HCT116 (cell line): ENCODE measurements at regions not wholly inside any gene's neighbourhood (a gene's known extent, or its start where the extent isn't known, plus 50 kb on each side); places are given as distances from the start of the nearest gene placed in this dataset.
A peak's percentile ranks its signal among the peaks of the same experiment; 100 is the strongest.

Source experiments
- ATAC-seq: fragments of 200-7000 bp; cut with Tn5 transposase; 2 replicates; pipeline ENCODE4 v1.9.1; 2020; ENCODE audit warnings: mild to moderate bottlenecking, moderate library complexity
- BruUV-seq: library from RNA; stranded (reverse); fragments of 400-500 nt; replicated peaks from 2 replicates; lab custom pipeline; 2021; lab: Mats Ljungman, UMichigan
- CTCF ChIA-PET: fragments of 300-600 bp; sonication (Branson Sonifier 250); formaldehyde crosslinking; loops from one replicate; lab custom pipeline; 2021; ENCODE audit warnings: antibody characterized with exemption; lab: Charles Lee
- POLR2A ChIA-PET: fragments of 300-600, 350-600 bp; sonication (Branson Sonifier 250); formaldehyde crosslinking; loops from one replicate; lab custom pipeline; 2021; ENCODE audit warnings: antibody characterized with exemption; lab: Charles Lee
- RAD21 ChIA-PET, 2 experiments: fragments of 300-600 bp; sonication (Branson Sonifier 250); formaldehyde crosslinking; loops; one replicate each; lab custom pipeline; 2023; ENCODE audit warnings: low total read pairs in 2 of 2; ENCODE audit not compliant: uncharacterized antibody in 2 of 2, unreplicated experiment in 2 of 2, low non-redundant PET in 1 of 2; lab: Charles Lee
- DNase-seq: peaks from one replicate; pipeline ENCODE4 v3.0.0-alpha.2; 2010; ENCODE audit warnings: low read depth, low spot score
- H2AFZ ChIP-seq: fragments of 200-600 bp; shearing (Covaris generic), sonication (generic); 2 replicates; pipeline ENCODE4 v1.6.1; 2017; ENCODE audit warnings: low read depth, mixed run types, mixed read lengths, antibody characterized with exemption, low read length; ENCODE audit not compliant: poor library complexity, severe bottlenecking
- H3K27ac ChIP-seq: 2 replicates; pipeline ENCODE4 v1.5.1; 2012; ENCODE audit warnings: low read depth, low read length
- H3K27me3 ChIP-seq: fragments of 200-600 bp; sonication (generic); 2 replicates; pipeline ENCODE4 v1.6.1; 2016; ENCODE audit warnings: mixed run types, low read length, mixed read lengths; ENCODE audit not compliant: insufficient read depth
- H3K36me3 ChIP-seq, 2 experiments: fragments of 200-500 bp in 1 of 2; fragments of 200-600 bp in 1 of 2; sonication (Bioruptor generic) in 1 of 2; sonication (generic) in 1 of 2; 2 replicates each; pipeline versions ENCODE4 v1.5.1 to v1.6.1; 2014 to 2016; ENCODE audit warnings: low read length in 2 of 2, inconsistent platforms in 1 of 2, mixed read lengths in 1 of 2, mixed run types in 1 of 2; ENCODE audit not compliant: insufficient read depth in 2 of 2, control insufficient read depth in 1 of 2
- H3K4me1 ChIP-seq, 2 experiments: fragments of 200-600 bp in 1 of 2; sonication (generic) in 1 of 2; 2 replicates each; pipeline versions ENCODE4 v1.5.1 to v1.6.1; 2012 to 2017; ENCODE audit warnings: low read length in 2 of 2, inconsistent platforms in 1 of 2, mild to moderate bottlenecking in 1 of 2, mixed read lengths in 1 of 2, mixed run types in 1 of 2, moderate library complexity in 1 of 2; ENCODE audit not compliant: insufficient read depth in 2 of 2, control insufficient read depth in 1 of 2
- H3K4me2 ChIP-seq: fragments of 200-600 bp; sonication (generic); 2 replicates; pipeline ENCODE4 v1.6.1; 2017; ENCODE audit warnings: mixed run types, low read length, mixed read lengths
- H3K4me3 ChIP-seq, 2 experiments: fragments of 200-600 bp in 1 of 2; sonication (generic) in 1 of 2; replicated peaks in 1 of 2; 2 replicates each; pipeline ENCODE4 v1.5.1; 2011 to 2016; ENCODE audit warnings: low read length in 2 of 2, control low read depth in 1 of 2, low read depth in 1 of 2, mild to moderate bottlenecking in 1 of 2, mixed read lengths in 1 of 2, mixed run types in 1 of 2
- H3K79me2 ChIP-seq: fragments of 200-600 bp; sonication (generic); 2 replicates; pipeline ENCODE4 v1.6.1; 2017; ENCODE audit warnings: mild to moderate bottlenecking, mixed run types, low read length, moderate library complexity, mixed read lengths; ENCODE audit not compliant: insufficient read depth
- H3K9ac ChIP-seq: fragments of 200-600 bp; sonication (generic); 2 replicates; pipeline ENCODE4 v1.6.1; 2016; ENCODE audit warnings: low read length, mixed read lengths
- H3K9me2 ChIP-seq: fragments of 200-600 bp; sonication (generic), shearing (Covaris generic); 2 replicates; pipeline ENCODE4 v1.6.1; 2017; ENCODE audit warnings: mixed run types, mild to moderate bottlenecking, moderate library complexity; ENCODE audit not compliant: insufficient read depth
- H3K9me3 ChIP-seq, 2 experiments: fragments of 200-500 bp in 1 of 2; fragments of 200-600 bp in 1 of 2; sonication (Bioruptor generic) in 1 of 2; sonication (generic) in 1 of 2; 2 replicates each; pipeline ENCODE4 v1.6.1; 2014 to 2017; ENCODE audit warnings: low read length in 2 of 2, mixed read lengths in 2 of 2, inconsistent platforms in 1 of 2, low read depth in 1 of 2, mild to moderate bottlenecking in 1 of 2, mixed run types in 1 of 2, moderate library complexity in 1 of 2; ENCODE audit not compliant: control insufficient read depth in 1 of 2, insufficient read depth in 1 of 2
- H4K20me1 ChIP-seq: fragments of 200-600 bp; sonication (generic), shearing (Covaris generic); 2 replicates; pipeline ENCODE4 v1.6.1; 2017; ENCODE audit warnings: mixed run types, mild to moderate bottlenecking, moderate library complexity; ENCODE audit not compliant: insufficient read depth
- EGR1 ChIP-seq: IDR thresholded peaks from 2 replicates; pipeline ENCODE4 v1.6.1; 2012; ENCODE audit warnings: low read depth
- EZH2phosphoT487 ChIP-seq: fragments of 200-600 bp; IDR thresholded peaks from 2 replicates; pipeline ENCODE4 v1.6.1; 2018; ENCODE audit warnings: antibody characterized with exemption, borderline replicate concordance
- FOSL1 ChIP-seq: IDR thresholded peaks from 2 replicates; pipeline ENCODE4 v1.6.1; 2012; ENCODE audit warnings: low read depth
- SIN3A ChIP-seq: IDR thresholded peaks from 2 replicates; pipeline ENCODE4 v1.6.1; 2012; ENCODE audit warnings: low read depth
- SP1 ChIP-seq: IDR thresholded peaks from 2 replicates; pipeline ENCODE4 v1.6.1; 2012; ENCODE audit warnings: low read depth
- YY1 ChIP-seq: IDR thresholded peaks from 2 replicates; pipeline ENCODE4 v1.6.1; 2011; ENCODE audit warnings: low read length, low read depth, moderate library complexity, mild to moderate bottlenecking; ENCODE audit not compliant: insufficient replicate concordance; ENCODE audit errors: extremely low read depth
- ZFX ChIP-seq: fragments of 450-650 bp; IDR thresholded peaks from 2 replicates; pipeline ENCODE4 v1.6.1; 2017
- intact Hi-C: fragments of 100-400 bp; cut with micrococcal nuclease; formaldehyde crosslinking; loops from 2 replicates; pipeline ENCODE4 v1.10.0; 2022
- TF ChIP-seq, protein P1 (sequence below), 3 experiments: fragments of 200-600 bp in 1 of 3; sonication (generic) in 1 of 3; IDR thresholded peaks in 2 of 3; conservative IDR thresholded peaks in 1 of 3; 2 replicates each; pipeline ENCODE4 v1.5.1; 2012 to 2017; ENCODE audit warnings: low read depth in 2 of 3, low read length in 2 of 3, antibody characterized with exemption in 1 of 3, borderline replicate concordance in 1 of 3, control low read depth in 1 of 3, mild to moderate bottlenecking in 1 of 3, mixed read lengths in 1 of 3, mixed run types in 1 of 3, moderate library complexity in 1 of 3; ENCODE audit not compliant: insufficient read depth in 1 of 3
- TF ChIP-seq, protein P2 (sequence below): IDR thresholded peaks from 2 replicates; pipeline ENCODE4 v1.6.1; 2012
- TF ChIP-seq, protein P3 (sequence below): IDR thresholded peaks from 2 replicates; pipeline ENCODE4 v1.6.1; 2012

DNA sequence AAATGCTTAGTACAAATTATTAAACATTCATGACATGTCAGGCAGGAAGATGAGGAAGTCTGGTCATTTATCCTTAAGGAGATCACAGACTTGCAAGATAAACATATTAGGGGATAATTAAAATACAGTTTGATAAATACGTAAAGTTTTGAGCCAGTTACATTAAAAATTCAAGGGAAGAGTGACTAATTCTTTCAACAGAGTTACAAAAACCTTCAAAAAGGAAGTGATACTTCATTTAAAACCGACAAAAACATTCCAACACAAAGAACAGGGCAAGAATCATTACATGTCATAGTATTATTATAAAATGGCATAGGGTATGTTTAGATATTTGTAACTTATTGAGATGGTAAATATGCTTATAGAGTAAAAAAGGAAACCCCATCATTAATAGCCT lies 636.0 kb downstream of the NR4A2 start:
- Histone ChIP-seq H3K79me2 (no peaks in the 10 kb centered on the region), H3K27ac (no peak overlapping the region), H3K9me3 (no peaks in the 10 kb centered on the region), H4K20me1 (no peaks in the 10 kb centered on the region), H3K36me3 (no peaks in the 10 kb centered on the region), H3K9ac (no peak overlapping the region)
- POLR2A ChIA-PET = no interaction called here
- no peak for TF ChIP-seq EZH2phosphoT487
- TF ChIP-seq, all 23 proteins: peak for 0
- no peak overlapping the region for H3K4me2 ChIP-seq
- BruUV-seq = no TSS peak
- no peak overlapping the region for H3K4me3 ChIP-seq
- intact Hi-C loops = no loop called here
- peak overlapping the region; percentile 55 for H2AFZ ChIP-seq
- H3K9me2 ChIP-seq = no peaks in the 10 kb centered on the region
- ATAC-seq (no peak), DNase-seq (no peak)
- ChIA-PET RAD21 (no interaction called here), CTCF (no interaction called here)
- no peaks in the 10 kb centered on the region for H3K27me3 ChIP-seq
- no peaks in the 10 kb centered on the region for H3K4me1 ChIP-seq

DNA sequence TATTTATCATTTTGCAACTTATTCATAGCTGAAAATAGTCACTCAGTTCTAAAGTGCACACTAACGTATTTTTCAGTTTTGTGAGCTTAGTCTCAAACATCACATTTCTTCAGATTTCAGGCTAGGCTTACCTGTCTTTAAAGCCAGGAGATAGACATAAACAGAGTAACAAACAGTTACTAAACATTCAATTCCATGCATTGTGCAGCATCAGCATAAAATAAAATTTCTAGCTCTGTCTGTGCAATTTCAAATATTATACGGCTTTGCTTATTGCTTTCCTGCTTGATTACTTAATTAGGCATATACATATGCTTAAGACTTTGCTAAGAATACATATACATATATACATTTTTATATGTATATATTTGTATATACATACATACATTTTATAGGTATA lies 637.0 kb downstream of the NR4A2 start:
- no peak for ATAC-seq
- Histone ChIP-seq H3K79me2 (no peaks in the 10 kb centered on the region), H3K4me1 (no peaks in the 10 kb centered on the region), H3K9ac (no peak overlapping the region), H3K27ac (no peak overlapping the region), H3K4me2 (no peak overlapping the region), H3K4me3 (no peak overlapping the region), H3K27me3 (no peaks in the 10 kb centered on the region), H3K36me3 (no peaks in the 10 kb centered on the region), H3K9me2 (no peaks in the 10 kb centered on the region), H4K20me1 (no peaks in the 10 kb centered on the region), H3K9me3 (no peaks in the 10 kb centered on the region), H2AFZ (no peak overlapping the region)
- no TSS peak for BruUV-seq
- ChIA-PET CTCF (no interaction called here), RAD21 (no interaction called here), POLR2A (no interaction called here)
- intact Hi-C loops = no loop called here
- TF ChIP-seq FOSL1 (no peak), SIN3A (no peak), SP1 (no peak), EGR1 (no peak), YY1 (no peak), ZFX (no peak)
- TF ChIP-seq, protein P1, sequence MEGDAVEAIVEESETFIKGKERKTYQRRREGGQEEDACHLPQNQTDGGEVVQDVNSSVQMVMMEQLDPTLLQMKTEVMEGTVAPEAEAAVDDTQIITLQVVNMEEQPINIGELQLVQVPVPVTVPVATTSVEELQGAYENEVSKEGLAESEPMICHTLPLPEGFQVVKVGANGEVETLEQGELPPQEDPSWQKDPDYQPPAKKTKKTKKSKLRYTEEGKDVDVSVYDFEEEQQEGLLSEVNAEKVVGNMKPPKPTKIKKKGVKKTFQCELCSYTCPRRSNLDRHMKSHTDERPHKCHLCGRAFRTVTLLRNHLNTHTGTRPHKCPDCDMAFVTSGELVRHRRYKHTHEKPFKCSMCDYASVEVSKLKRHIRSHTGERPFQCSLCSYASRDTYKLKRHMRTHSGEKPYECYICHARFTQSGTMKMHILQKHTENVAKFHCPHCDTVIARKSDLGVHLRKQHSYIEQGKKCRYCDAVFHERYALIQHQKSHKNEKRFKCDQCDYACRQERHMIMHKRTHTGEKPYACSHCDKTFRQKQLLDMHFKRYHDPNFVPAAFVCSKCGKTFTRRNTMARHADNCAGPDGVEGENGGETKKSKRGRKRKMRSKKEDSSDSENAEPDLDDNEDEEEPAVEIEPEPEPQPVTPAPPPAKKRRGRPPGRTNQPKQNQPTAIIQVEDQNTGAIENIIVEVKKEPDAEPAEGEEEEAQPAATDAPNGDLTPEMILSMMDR (IDR thresholded peaks at IDR 0.05 in 2 of 3, conservative IDR thresholded peaks at IDR 0.05 in 1 of 3; ENCODE audit: borderline replicate concordance in 1 of 3, insufficient read depth in 1 of 3, low read depth in 2 of 3, low read length in 2 of 3) = no peak
- TF ChIP-seq, protein P2, sequence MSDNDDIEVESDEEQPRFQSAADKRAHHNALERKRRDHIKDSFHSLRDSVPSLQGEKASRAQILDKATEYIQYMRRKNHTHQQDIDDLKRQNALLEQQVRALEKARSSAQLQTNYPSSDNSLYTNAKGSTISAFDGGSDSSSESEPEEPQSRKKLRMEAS = no peak
- TF ChIP-seq, protein P3, sequence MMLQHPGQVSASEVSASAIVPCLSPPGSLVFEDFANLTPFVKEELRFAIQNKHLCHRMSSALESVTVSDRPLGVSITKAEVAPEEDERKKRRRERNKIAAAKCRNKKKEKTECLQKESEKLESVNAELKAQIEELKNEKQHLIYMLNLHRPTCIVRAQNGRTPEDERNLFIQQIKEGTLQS = no peak
- DNase-seq = no peak
